Pancreas (tissue), 10 donors: ENCODE measurements at regions not wholly inside any gene's neighbourhood (a gene's known extent, or its start where the extent isn't known, plus 50 kb on each side); places are given as distances from the start of the nearest gene placed in this dataset.
A peak's percentile ranks its signal among the peaks of the same experiment; 100 is the strongest.

ENCODE experiments used
- ATAC-seq, 4 donors: fragments of 200-7000 bp; cut with Tn5 transposase; one replicate each; pipeline versions ENCODE4 v1.8.0 to v1.9.1; 2020; ENCODE audit warnings: mild to moderate bottlenecking in 4 of 4, moderate library complexity in 4 of 4
- DNase-seq, 6 donors: peaks; one replicate each; pipeline ENCODE4 v3.0.0-alpha.2; 2020
- FAIRE-seq: peaks from 2 replicates; lab custom pipeline; 2012; peaks lifted over from hg19 to GRCh38; lab: Jason Lieb, UNC
- H3K27ac ChIP-seq, 4 donors: fragments of 200-600 bp; sonication (generic); 1 replicate in 3 of 4; 2 replicates in 1 of 4; pipeline versions ENCODE4 v1.5.0 to v1.8.0; 2020
- H3K27me3 ChIP-seq, 4 donors: fragments of 200-600 bp; one replicate each; pipeline ENCODE4 v1.8.0; 2021
- H3K36me3 ChIP-seq, 3 donors: fragments of 200-600 bp; sonication (generic) in 1 of 3; one replicate each; pipeline versions ENCODE4 v1.5.0 to v1.8.0; 2020 to 2021
- H3K4me1 ChIP-seq, 3 donors: fragments of 200-600 bp; one replicate each; pipeline ENCODE4 v1.8.0; 2021
- H3K4me3 ChIP-seq, 4 donors: fragments of 200-600 bp; sonication (generic) in 2 of 4; one replicate each; pipeline versions ENCODE4 v1.5.0 to v1.8.0; 2020 to 2021
- H3K9me3 ChIP-seq, 4 donors: fragments of 200-600 bp; one replicate each; pipeline ENCODE4 v1.8.0; 2021
- CTCF ChIP-seq, 4 donors: fragments of 200-600 bp; sonication (generic) in 3 of 4; IDR thresholded peaks; one replicate each; pipeline versions ENCODE4 v1.5.0 to v1.8.0; 2021; ENCODE audit warnings: antibody characterized with exemption in 4 of 4
- WGBS, 2 donors: extraction: QIAGEN DNeasy Blood & Tissue Kit; methylation state at CpG; one replicate each; pipeline ENCODE4 v1.1.7; 2013; 5-methylcytosine and 5-hydroxymethylcytosine counted together
- intact Hi-C, 3 donors: fragments of 100-400 bp; cut with DNase I; formaldehyde crosslinking; loops; one replicate each; pipeline versions ENCODE4 v1.11.1 to v1.14.2; 2022
- donor health status: healthy with polysubstance abuse.
- donor health status: DM: no; HTN: no; CAD: no; lungs with moderate emphysema.
- donor health status: DM: no; HTN: no; CAD: no.
- donor health status: control.
- donor health status: control.
- donor health status: Bipolar disorder and iron deficiency.
- donor health status: DM: yes; HTN: yes; CAD: no.
- donor health status: DM: no; HTN: no; CAD: no.
- donor health status: DM: no; HTN: no; CAD: no.
- donor health status: DM: yes; HTN: yes; CAD: no.

GRCh38 chr3:103075282-103075681 is 640.5 kb downstream of the ZPLD1 start:
- Histone ChIP-seq H3K27ac (no peak overlapping the region), H3K9me3 (peaks cover 0 to 1% (median 0%) of the 10 kb centered on the region in 4 donors), H3K4me3 (no peak overlapping the region), H3K4me1 (peaks cover 0 to 3% (median 0%) of the 10 kb centered on the region in 3 donors), H3K36me3 (no peaks in the 10 kb centered on the region), H3K27me3 (no peaks in the 10 kb centered on the region)
- no peak for TF ChIP-seq CTCF (IDR thresholded peaks at IDR 0.05)
- 74 to 83% methylated on average over 2 of the region's 2 CpGs for WGBS, 2 donors
- FAIRE-seq (no peak), ATAC-seq (no peak), DNase-seq (no peak)
- intact Hi-C loops = no loop called here

- no peaks in the 10 kb centered on the region for H3K27me3 ChIP-seq
- H3K4me1 ChIP-seq = peaks cover 0 to 3% (median 0%) of the 10 kb centered on the region in 3 donors
- WGBS, 2 donors = 21 to 34% methylated on average over 3 of the region's 3 CpGs
- H3K36me3 ChIP-seq = no peaks in the 10 kb centered on the region
- H3K4me3 ChIP-seq = no peak overlapping the region
- intact Hi-C loops = no loop called here
- H3K27ac ChIP-seq = no peak overlapping the region
- ATAC-seq (peak; percentile 38 to 77 (median 62)), FAIRE-seq (no peak), DNase-seq (no peak)
- no peak for TF ChIP-seq CTCF (IDR thresholded peaks at IDR 0.05)
- H3K9me3 ChIP-seq = no peaks in the 10 kb centered on the region
Observed at GRCh38 chr3:103077910-103078309, 643.1 kb downstream of the ZPLD1 start.

GRCh38 chr3:103082501-103082900 is 647.7 kb downstream of the ZPLD1 start:
- H3K27ac ChIP-seq = no peak overlapping the region
- FAIRE-seq (no peak), DNase-seq (no peak), ATAC-seq (no peak)
- H3K4me1 ChIP-seq = peaks cover 0 to 10% (median 0%) of the 10 kb centered on the region in 3 donors
- no peaks in the 10 kb centered on the region for H3K9me3 ChIP-seq
- no peak for TF ChIP-seq CTCF (IDR thresholded peaks at IDR 0.05)
- 77 to 81% methylated on average over 1 of the region's 1 CpG for WGBS, 2 donors
- no peaks in the 10 kb centered on the region for H3K36me3 ChIP-seq
- intact Hi-C loops = no loop called here
- H3K4me3 ChIP-seq = no peak overlapping the region
- no peaks in the 10 kb centered on the region for H3K27me3 ChIP-seq

GRCh38 chr3:103083848-103084631 is 649.2 kb downstream of the ZPLD1 start:
- ATAC-seq = no peak
- no peak overlapping the region for H3K27ac ChIP-seq
- WGBS, 2 donors = 61 to 71% methylated on average over 3 of the region's 3 CpGs
- DNase-seq = no peak
- H3K4me1 ChIP-seq = peaks cover 0 to 10% (median 0%) of the 10 kb centered on the region in 3 donors
- intact Hi-C loops = no loop called here
- no peak for FAIRE-seq
- no peaks in the 10 kb centered on the region for H3K36me3 ChIP-seq
- no peaks in the 10 kb centered on the region for H3K9me3 ChIP-seq
- no peak for TF ChIP-seq CTCF (IDR thresholded peaks at IDR 0.05)
- no peaks in the 10 kb centered on the region for H3K27me3 ChIP-seq
- H3K4me3 ChIP-seq = no peak overlapping the region

- no peak for FAIRE-seq
- intact Hi-C loops = no loop called here
Observed at GRCh38 chr3:103085465-103085864, 650.6 kb downstream of the ZPLD1 start.

More at GRCh38 chr3:103085465-103085864, 650.6 kb downstream of the ZPLD1 start:
- Histone ChIP-seq H3K36me3 (no peaks in the 10 kb centered on the region), H3K27me3 (no peaks in the 10 kb centered on the region), H3K27ac (no peak overlapping the region), H3K4me1 (peaks cover 0 to 10% (median 0%) of the 10 kb centered on the region in 3 donors), H3K4me3 (no peak overlapping the region), H3K9me3 (no peaks in the 10 kb centered on the region)
- peak; percentile 63 to 91 (median 85) for ATAC-seq
- no peak for TF ChIP-seq CTCF (IDR thresholded peaks at IDR 0.05)
- DNase-seq = no peak
